GM06990 (cell line): ENCODE measurements at regions not wholly inside any gene's neighbourhood (a gene's known extent, or its start where the extent isn't known, plus 50 kb on each side); places are given as distances from the start of the nearest gene placed in this dataset.

Source experiments
- DNase-seq: peaks from one replicate; pipeline ENCODE4 v3.0.0-alpha.2; 2011; ENCODE audit not compliant: insufficient read length; ENCODE audit errors: extremely low read depth
- H3K27me3 ChIP-seq: replicated peaks from 2 replicates; pipeline ENCODE4 v1.6.0; 2011; ENCODE audit warnings: low read length; ENCODE audit not compliant: control insufficient read depth, insufficient read depth
- H3K36me3 ChIP-seq: 2 replicates; pipeline ENCODE4 v1.5.1; 2011; ENCODE audit warnings: low read length; ENCODE audit not compliant: control insufficient read depth, insufficient read depth
- H3K4me3 ChIP-seq: replicated peaks from 2 replicates; pipeline ENCODE4 v1.5.1; 2011; ENCODE audit warnings: low read depth, mild to moderate bottlenecking, control low read depth, low read length
- CTCF ChIP-seq: IDR thresholded peaks from 2 replicates; pipeline ENCODE4 v1.5.1; 2011; ENCODE audit warnings: low read length, control low read depth, mild to moderate bottlenecking, inconsistent platforms; ENCODE audit not compliant: insufficient read depth, poor library complexity, severe bottlenecking

- H3K27me3 ChIP-seq = no peaks in the 10 kb centered on the region
- H3K4me3 ChIP-seq = no peak overlapping the region
- no peaks in the 10 kb centered on the region for H3K36me3 ChIP-seq
- DNase-seq = no peak
- TF ChIP-seq CTCF = no peak
Measured at GRCh38 chr12:59100585-59100984, 180.3 kb upstream of the LRIG3 start.

- no peaks in the 10 kb centered on the region for H3K36me3 ChIP-seq
- no peak for TF ChIP-seq CTCF
- no peak for DNase-seq
- no peak overlapping the region for H3K4me3 ChIP-seq
- no peaks in the 10 kb centered on the region for H3K27me3 ChIP-seq
Measured at GRCh38 chr12:59097876-59098275, 177.6 kb upstream of the LRIG3 start.

- no peak for DNase-seq
Measured at GRCh38 chr12:59096246-59096645, 175.9 kb upstream of the LRIG3 start.

GRCh38 chr12:59093073-59093772 is 172.9 kb upstream of the LRIG3 start:
- Histone ChIP-seq H3K36me3 (no peaks in the 10 kb centered on the region), H3K27me3 (no peaks in the 10 kb centered on the region), H3K4me3 (no peak overlapping the region)
- TF ChIP-seq CTCF = no peak
- no peak for DNase-seq

More at GRCh38 chr12:59096246-59096645, 175.9 kb upstream of the LRIG3 start:
- H3K36me3 ChIP-seq = no peaks in the 10 kb centered on the region
- H3K27me3 ChIP-seq = no peaks in the 10 kb centered on the region
- no peak overlapping the region for H3K4me3 ChIP-seq
- TF ChIP-seq CTCF = no peak

- H3K27me3 ChIP-seq = no peaks in the 10 kb centered on the region; the same call in 1 of the 2 replicates
- TF ChIP-seq CTCF = no peak
- no peak overlapping the region for H3K4me3 ChIP-seq
- no peak for DNase-seq
- no peaks in the 10 kb centered on the region for H3K36me3 ChIP-seq
Measured at GRCh38 chr12:59088673-59089072, 168.4 kb upstream of the LRIG3 start.

GRCh38 chr12:59087691-59088090 is 167.4 kb upstream of the LRIG3 start:
- no peak overlapping the region for H3K4me3 ChIP-seq
- TF ChIP-seq CTCF = no peak

More at GRCh38 chr12:59087691-59088090, 167.4 kb upstream of the LRIG3 start:
- Histone ChIP-seq H3K36me3 (no peaks in the 10 kb centered on the region), H3K27me3 (no peaks in the 10 kb centered on the region; the same call in 1 of the 2 replicates)
- DNase-seq = no peak
